Neural crest cell (in vitro differentiated cells): ENCODE measurements at regions not wholly inside any gene's neighbourhood (a gene's known extent, or its start where the extent isn't known, plus 50 kb on each side); places are given as distances from the start of the nearest gene placed in this dataset.

ENCODE experiments used
- DNase-seq: peaks from one replicate; pipeline ENCODE4 v3.0.0; 2021; ENCODE audit warnings: low read depth, mixed read lengths, low spot score
- H3K27ac Mint-ChIP-seq: one replicate; pipeline ENCODE4 v1.8.0; 2021; ENCODE audit warnings: mild to moderate bottlenecking, mixed read lengths; ENCODE audit not compliant: unreplicated experiment
- H3K27me3 Mint-ChIP-seq: 2 replicates; pipeline ENCODE4 v1.8.0; 2021; ENCODE audit warnings: low read depth, mild to moderate bottlenecking, mixed read lengths
- H3K36me3 Mint-ChIP-seq: 2 replicates; pipeline ENCODE4 v1.8.0; 2021; ENCODE audit warnings: low read depth, mild to moderate bottlenecking, mixed read lengths
- H3K4me1 Mint-ChIP-seq: 2 replicates; pipeline ENCODE4 v1.8.0; 2021; ENCODE audit warnings: mixed read lengths
- H3K4me3 Mint-ChIP-seq: one replicate; pipeline ENCODE4 v1.8.0; 2021; ENCODE audit warnings: mild to moderate bottlenecking, mixed read lengths
- H3K9me3 Mint-ChIP-seq: 2 replicates; pipeline ENCODE4 v1.8.0; 2021; ENCODE audit warnings: mixed read lengths
- TF ChIP-seq, protein P1 (sequence below): fragments of 200-600 bp; sonication (generic); conservative IDR thresholded peaks from 2 replicates; pipeline ENCODE4 v1.5.0; 2021; ENCODE audit warnings: antibody characterized with exemption, mild to moderate bottlenecking

DNA sequence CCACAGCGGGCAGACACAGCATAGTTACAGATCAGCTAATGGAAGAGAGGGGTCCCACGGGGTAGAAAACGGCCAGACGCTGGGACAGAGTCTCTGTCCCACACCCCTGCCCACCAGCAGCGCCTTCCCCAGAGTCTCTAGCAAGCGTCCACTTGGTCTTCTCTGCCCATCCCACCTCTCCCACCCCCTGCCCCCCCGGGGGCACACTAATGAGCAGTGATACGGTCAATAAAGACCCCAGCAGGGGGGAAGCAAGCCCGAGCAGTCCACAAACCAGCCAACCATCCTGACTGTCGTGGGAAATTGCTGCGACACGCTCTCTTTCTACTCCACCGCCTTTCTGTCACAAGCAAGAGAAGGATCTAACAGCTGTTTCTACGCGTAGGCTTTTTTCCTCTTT, 374.7 kb downstream of the NPHP4 start:
- no peaks in the 10 kb centered on the region for H3K4me1 Mint-ChIP-seq
- no peak for DNase-seq
- TF ChIP-seq, protein P1, sequence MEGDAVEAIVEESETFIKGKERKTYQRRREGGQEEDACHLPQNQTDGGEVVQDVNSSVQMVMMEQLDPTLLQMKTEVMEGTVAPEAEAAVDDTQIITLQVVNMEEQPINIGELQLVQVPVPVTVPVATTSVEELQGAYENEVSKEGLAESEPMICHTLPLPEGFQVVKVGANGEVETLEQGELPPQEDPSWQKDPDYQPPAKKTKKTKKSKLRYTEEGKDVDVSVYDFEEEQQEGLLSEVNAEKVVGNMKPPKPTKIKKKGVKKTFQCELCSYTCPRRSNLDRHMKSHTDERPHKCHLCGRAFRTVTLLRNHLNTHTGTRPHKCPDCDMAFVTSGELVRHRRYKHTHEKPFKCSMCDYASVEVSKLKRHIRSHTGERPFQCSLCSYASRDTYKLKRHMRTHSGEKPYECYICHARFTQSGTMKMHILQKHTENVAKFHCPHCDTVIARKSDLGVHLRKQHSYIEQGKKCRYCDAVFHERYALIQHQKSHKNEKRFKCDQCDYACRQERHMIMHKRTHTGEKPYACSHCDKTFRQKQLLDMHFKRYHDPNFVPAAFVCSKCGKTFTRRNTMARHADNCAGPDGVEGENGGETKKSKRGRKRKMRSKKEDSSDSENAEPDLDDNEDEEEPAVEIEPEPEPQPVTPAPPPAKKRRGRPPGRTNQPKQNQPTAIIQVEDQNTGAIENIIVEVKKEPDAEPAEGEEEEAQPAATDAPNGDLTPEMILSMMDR: no peak
- no peak overlapping the region for H3K4me3 Mint-ChIP-seq
- H3K9me3 Mint-ChIP-seq: no peaks in the 10 kb centered on the region
- no peaks in the 10 kb centered on the region for H3K27me3 Mint-ChIP-seq
- no peak overlapping the region for H3K27ac Mint-ChIP-seq
- no peaks in the 10 kb centered on the region for H3K36me3 Mint-ChIP-seq

DNA sequence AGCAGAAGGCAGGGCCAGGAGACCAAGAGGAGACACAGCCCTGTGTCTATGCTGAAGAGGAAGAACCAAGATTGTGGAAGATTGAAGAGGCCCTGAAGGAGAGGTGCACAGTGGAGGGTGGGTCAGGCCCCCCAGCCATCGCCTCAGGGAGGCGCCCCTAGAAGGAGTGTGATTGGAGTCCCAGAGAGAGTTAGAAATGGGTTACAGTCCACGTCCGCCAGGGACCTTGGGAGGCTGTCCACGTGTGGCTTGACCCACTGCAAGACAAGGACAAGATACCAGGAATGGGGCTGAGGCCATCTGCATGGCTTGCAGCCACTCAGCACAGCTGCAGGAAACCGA, 375.1 kb downstream of the NPHP4 start:
- no peaks in the 10 kb centered on the region for H3K36me3 Mint-ChIP-seq

DNA sequence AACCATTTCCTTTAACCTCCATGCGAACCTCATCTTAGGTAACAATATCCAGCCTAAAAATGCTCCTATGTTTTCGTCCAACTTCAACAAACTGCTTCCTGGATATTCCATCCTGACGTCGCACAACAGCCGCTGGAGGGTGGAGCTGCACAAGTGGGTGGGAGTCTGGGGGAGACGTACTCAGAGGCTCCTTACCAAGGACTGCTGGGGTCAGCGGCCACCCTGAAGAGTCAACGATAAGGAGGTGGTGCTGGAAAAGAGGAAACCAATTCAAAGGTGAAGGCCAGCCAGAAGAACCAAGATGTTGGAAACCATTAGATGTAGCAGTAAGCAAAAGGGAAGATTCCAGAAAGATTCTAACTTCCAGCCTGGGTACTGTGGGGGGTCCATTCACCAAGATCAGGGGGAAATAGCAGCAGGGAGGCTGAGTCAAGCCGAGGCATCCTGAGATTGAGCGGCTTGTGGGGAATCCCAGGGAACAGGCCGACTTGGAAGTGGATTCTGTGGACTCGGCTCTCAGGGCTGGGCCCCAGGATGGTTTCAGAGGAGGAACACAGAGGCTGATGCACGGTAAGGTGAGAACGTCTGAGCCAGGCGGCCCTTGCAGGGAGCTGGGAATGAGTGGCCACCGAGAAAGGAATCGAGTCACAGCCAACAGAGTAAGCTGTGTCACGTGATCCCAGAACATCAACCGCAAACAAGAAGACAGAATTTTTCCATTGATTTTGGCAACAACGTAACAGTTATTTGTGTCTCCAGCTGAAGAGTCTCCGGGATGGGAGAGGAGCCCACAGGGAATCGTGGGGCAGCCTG, 375.7 kb downstream of the NPHP4 start:
- no peaks in the 10 kb centered on the region for H3K9me3 Mint-ChIP-seq
- no peak overlapping the region for H3K4me3 Mint-ChIP-seq
- no peaks in the 10 kb centered on the region for H3K4me1 Mint-ChIP-seq
- H3K36me3 Mint-ChIP-seq: no peaks in the 10 kb centered on the region
- TF ChIP-seq, protein P1: no peak
- H3K27ac Mint-ChIP-seq: no peak overlapping the region
- no peaks in the 10 kb centered on the region for H3K27me3 Mint-ChIP-seq
- no peak for DNase-seq

More for the DNA sequence above, 375.1 kb downstream of the NPHP4 start:
- Mint-ChIP-seq H3K4me3 (no peak overlapping the region), H3K9me3 (no peaks in the 10 kb centered on the region), H3K4me1 (no peaks in the 10 kb centered on the region), H3K27me3 (no peaks in the 10 kb centered on the region), H3K27ac (no peak overlapping the region)
- TF ChIP-seq, protein P1: no peak
- no peak for DNase-seq

DNA sequence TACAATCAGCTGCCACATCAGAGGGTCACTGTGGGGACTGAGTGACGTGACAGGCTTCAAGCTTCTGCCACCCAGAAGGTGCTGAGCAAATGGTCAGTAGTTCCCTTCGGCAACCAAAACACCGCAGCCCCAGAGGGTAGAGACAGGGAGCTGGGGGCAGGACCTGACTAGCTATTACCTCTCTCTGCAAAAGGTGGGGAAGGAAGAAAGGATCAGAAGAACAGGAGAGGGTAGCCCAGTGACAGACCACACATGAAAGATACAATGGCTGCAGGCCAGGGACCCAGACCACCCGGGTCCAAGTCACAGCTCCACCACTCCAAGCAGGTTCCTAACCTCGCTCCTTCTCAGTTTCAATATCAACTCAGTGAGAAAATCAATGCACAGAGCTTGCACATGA, 377.1 kb downstream of the NPHP4 start:
- Mint-ChIP-seq H3K27ac (no peak overlapping the region), H3K4me3 (no peak overlapping the region), H3K36me3 (no peaks in the 10 kb centered on the region), H3K27me3 (peaks cover 6% of the 10 kb centered on the region), H3K9me3 (no peaks in the 10 kb centered on the region), H3K4me1 (no peaks in the 10 kb centered on the region)
- TF ChIP-seq, protein P1: no peak
- DNase-seq: no peak

DNA sequence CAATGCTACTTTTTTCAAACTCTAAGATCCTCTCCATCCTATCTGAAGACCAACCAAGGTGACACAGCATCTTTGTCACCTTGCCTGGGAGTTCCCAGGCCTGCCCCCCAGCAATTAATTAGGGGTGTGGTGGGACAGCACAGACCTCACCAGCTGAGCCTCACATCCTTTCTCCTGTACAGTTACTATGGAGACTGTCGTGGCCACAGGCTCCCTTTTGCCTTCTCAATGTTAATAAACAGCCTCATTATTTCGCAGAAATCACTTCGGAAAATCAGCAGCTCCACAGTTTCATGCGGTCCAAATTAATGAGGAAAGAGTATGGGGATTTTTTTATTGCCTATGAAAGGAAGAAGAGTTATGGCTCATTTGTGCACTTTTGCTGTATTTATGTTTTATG, 378.3 kb downstream of the NPHP4 start:
- DNase-seq: no peak
- no peaks in the 10 kb centered on the region for H3K36me3 Mint-ChIP-seq

More for the DNA sequence above, 378.3 kb downstream of the NPHP4 start:
- H3K27me3 Mint-ChIP-seq: peaks cover 9% of the 10 kb centered on the region
- no peak overlapping the region for H3K27ac Mint-ChIP-seq
- H3K4me3 Mint-ChIP-seq: no peak overlapping the region
- peaks cover 2% of the 10 kb centered on the region for H3K9me3 Mint-ChIP-seq
- H3K4me1 Mint-ChIP-seq: no peaks in the 10 kb centered on the region
- TF ChIP-seq, protein P1: no peak
